GM12874 (cell line): ENCODE measurements at regions not wholly inside any gene's neighbourhood (a gene's known extent, or its start where the extent isn't known, plus 50 kb on each side); places are given as distances from the start of the nearest gene placed in this dataset.

Experiments
- CTCF ChIP-seq: IDR thresholded peaks from 2 replicates; pipeline ENCODE4 v1.5.1; 2011; ENCODE audit warnings: low read depth, mild to moderate bottlenecking, control low read depth, low read length, moderate library complexity; ENCODE audit not compliant: insufficient read depth

- TF ChIP-seq CTCF = no peak
Observed at GRCh38 chr2:226198956-226199355, 600.7 kb downstream of the IRS1 start.

GRCh38 chr2:226190479-226191252 lies 609.0 kb downstream of the IRS1 start:
- no peak for TF ChIP-seq CTCF

- no peak for TF ChIP-seq CTCF
Observed at GRCh38 chr2:226189061-226189460, 610.6 kb downstream of the IRS1 start.

- TF ChIP-seq CTCF = no peak
Observed at GRCh38 chr2:226187616-226188015, 612.0 kb downstream of the IRS1 start.

- no peak for TF ChIP-seq CTCF
Observed at GRCh38 chr2:226187156-226187555, 612.5 kb downstream of the IRS1 start.

- no peak for TF ChIP-seq CTCF
Observed at GRCh38 chr2:226185616-226186211, 613.9 kb downstream of the IRS1 start.

GRCh38 chr2:226184940-226185615 lies 614.5 kb downstream of the IRS1 start:
- TF ChIP-seq CTCF = no peak
